Neural progenitor cell (in vitro differentiated cells): ENCODE measurements at regions not wholly inside any gene's neighbourhood (a gene's known extent, or its start where the extent isn't known, plus 50 kb on each side); places are given as distances from the start of the nearest gene placed in this dataset.
A peak's percentile ranks its signal among the peaks of the same experiment; 100 is the strongest.

Experiments used
- DNase-seq: peaks from one replicate; pipeline ENCODE4 v3.0.0-alpha.2; 2016; ENCODE audit warnings: low spot score
- H2AFZ ChIP-seq: fragments of 200-600 bp; sonication (generic); replicated peaks from 2 replicates; pipeline ENCODE4 v1.6.1; 2016; ENCODE audit warnings: antibody characterized with exemption
- H3F3A ChIP-seq: fragments of 200-600 bp; sonication (generic); 2 replicates; pipeline ENCODE4 v1.6.1; 2016; ENCODE audit warnings: antibody characterized with exemption, low read depth
- H3K27ac ChIP-seq: fragments of 200-600 bp; sonication (generic); 2 replicates; pipeline ENCODE4 v1.5.1; 2016; ENCODE audit warnings: mild to moderate bottlenecking
- H3K27me3 ChIP-seq: fragments of 200-600 bp; sonication (generic); 2 replicates; pipeline ENCODE4 v1.6.1; 2016; ENCODE audit warnings: mild to moderate bottlenecking, moderate library complexity
- H3K36me3 ChIP-seq: fragments of 200-600 bp; sonication (generic); 2 replicates; pipeline ENCODE4 v1.5.1; 2016
- H3K4me1 ChIP-seq: fragments of 200-600 bp; sonication (generic); 2 replicates; pipeline ENCODE4 v1.6.1; 2016; ENCODE audit warnings: mixed run types
- H3K4me2 ChIP-seq: fragments of 200-600 bp; sonication (generic); 2 replicates; pipeline ENCODE4 v1.6.1; 2016
- H3K4me3 ChIP-seq: fragments of 200-600 bp; sonication (generic); 2 replicates; pipeline ENCODE4 v1.5.1; 2016
- H3K79me2 ChIP-seq: fragments of 200-600 bp; sonication (generic); 2 replicates; pipeline ENCODE4 v1.6.1; 2016; ENCODE audit warnings: low read depth
- H3K9ac ChIP-seq: fragments of 200-600 bp; sonication (generic); 2 replicates; pipeline ENCODE4 v1.6.1; 2016
- H3K9me3 ChIP-seq: fragments of 200-600 bp; sonication (generic); 2 replicates; pipeline ENCODE4 v1.5.1; 2016; ENCODE audit warnings: low read depth
- H4K20me1 ChIP-seq: fragments of 200-600 bp; sonication (generic); 2 replicates; pipeline ENCODE4 v1.6.1; 2016; ENCODE audit warnings: low read depth
- H3K27ac Mint-ChIP-seq: 3 replicates; pipeline ENCODE4 v1.8.0; 2021; ENCODE audit warnings: mixed read lengths
- H3K27me3 Mint-ChIP-seq: 2 replicates; pipeline ENCODE4 v1.8.0; 2022; ENCODE audit warnings: low read depth, mild to moderate bottlenecking, inconsistent platforms, moderate library complexity, mixed read lengths; ENCODE audit not compliant: insufficient read depth
- H3K36me3 Mint-ChIP-seq: 3 replicates; pipeline ENCODE4 v1.8.0; 2021; ENCODE audit warnings: mixed read lengths
- H3K4me1 Mint-ChIP-seq: 3 replicates; pipeline ENCODE4 v1.8.0; 2021; ENCODE audit warnings: mixed read lengths
- H3K4me3 Mint-ChIP-seq: 3 replicates; pipeline ENCODE4 v1.8.0; 2021; ENCODE audit warnings: mild to moderate bottlenecking, moderate library complexity, mixed read lengths
- H3K9me3 Mint-ChIP-seq: 3 replicates; pipeline ENCODE4 v1.8.0; 2020; ENCODE audit warnings: mixed read lengths
- EZH2 ChIP-seq: fragments of 200-600 bp; sonication (generic); IDR thresholded peaks from 2 replicates; pipeline ENCODE4 v1.6.1; 2017; ENCODE audit warnings: antibody characterized with exemption, mild to moderate bottlenecking, moderate library complexity
- EZH2phosphoT487 ChIP-seq: fragments of 200-600 bp; sonication (generic); IDR thresholded peaks from 2 replicates; pipeline ENCODE4 v1.6.1; 2017; ENCODE audit warnings: antibody characterized with exemption
- TF ChIP-seq, protein P1 (sequence below): fragments of 200-600 bp; sonication (generic); IDR thresholded peaks from 2 replicates; pipeline ENCODE4 v1.5.1; 2017; ENCODE audit warnings: antibody characterized with exemption, mild to moderate bottlenecking

DNA sequence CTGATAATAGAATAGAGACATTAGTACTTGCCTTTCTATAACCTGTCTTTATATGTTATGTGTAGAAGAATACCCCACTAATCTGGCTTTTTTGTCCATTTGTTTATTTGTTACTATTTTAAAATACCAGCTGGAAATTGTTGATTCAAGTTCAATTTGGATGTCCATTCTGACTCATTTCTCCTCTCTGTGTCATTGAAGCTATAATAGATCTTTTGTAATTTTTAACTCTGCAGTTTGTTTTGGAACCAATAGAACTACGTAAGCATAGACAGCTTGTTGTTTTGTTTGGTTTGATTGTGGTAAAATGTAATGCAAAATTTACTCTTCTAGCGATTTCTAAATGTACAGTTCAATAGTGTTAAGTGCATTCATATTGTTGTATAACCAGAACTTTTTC, 390.4 kb downstream of the ZIC1 start:
- no peaks in the 10 kb centered on the region for H3K36me3 ChIP-seq
- no peaks in the 10 kb centered on the region for H3K4me1 ChIP-seq
- Mint-ChIP-seq H3K9me3 (peaks cover 5% of the 10 kb centered on the region), H3K4me3 (no peak overlapping the region), H3K4me1 (no peaks in the 10 kb centered on the region), H3K27ac (no peak overlapping the region), H3K27me3 (no peaks in the 10 kb centered on the region), H3K36me3 (no peaks in the 10 kb centered on the region)
- no peak overlapping the region for H3K4me2 ChIP-seq
- H3K9me3 ChIP-seq, result no peaks in the 10 kb centered on the region
- no peak overlapping the region for H3K4me3 ChIP-seq
- TF ChIP-seq, protein P1, sequence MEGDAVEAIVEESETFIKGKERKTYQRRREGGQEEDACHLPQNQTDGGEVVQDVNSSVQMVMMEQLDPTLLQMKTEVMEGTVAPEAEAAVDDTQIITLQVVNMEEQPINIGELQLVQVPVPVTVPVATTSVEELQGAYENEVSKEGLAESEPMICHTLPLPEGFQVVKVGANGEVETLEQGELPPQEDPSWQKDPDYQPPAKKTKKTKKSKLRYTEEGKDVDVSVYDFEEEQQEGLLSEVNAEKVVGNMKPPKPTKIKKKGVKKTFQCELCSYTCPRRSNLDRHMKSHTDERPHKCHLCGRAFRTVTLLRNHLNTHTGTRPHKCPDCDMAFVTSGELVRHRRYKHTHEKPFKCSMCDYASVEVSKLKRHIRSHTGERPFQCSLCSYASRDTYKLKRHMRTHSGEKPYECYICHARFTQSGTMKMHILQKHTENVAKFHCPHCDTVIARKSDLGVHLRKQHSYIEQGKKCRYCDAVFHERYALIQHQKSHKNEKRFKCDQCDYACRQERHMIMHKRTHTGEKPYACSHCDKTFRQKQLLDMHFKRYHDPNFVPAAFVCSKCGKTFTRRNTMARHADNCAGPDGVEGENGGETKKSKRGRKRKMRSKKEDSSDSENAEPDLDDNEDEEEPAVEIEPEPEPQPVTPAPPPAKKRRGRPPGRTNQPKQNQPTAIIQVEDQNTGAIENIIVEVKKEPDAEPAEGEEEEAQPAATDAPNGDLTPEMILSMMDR, result no peak
- TF ChIP-seq EZH2phosphoT487 (no peak), EZH2 (no peak)
- no peaks in the 10 kb centered on the region for H3K79me2 ChIP-seq
- H3K27me3 ChIP-seq, result no peaks in the 10 kb centered on the region
- H4K20me1 ChIP-seq, result no peaks in the 10 kb centered on the region
- H2AFZ ChIP-seq, result no peak overlapping the region
- no peaks in the 10 kb centered on the region for H3F3A ChIP-seq
- H3K9ac ChIP-seq, result no peak overlapping the region
- no peak overlapping the region for H3K27ac ChIP-seq
- no peak for DNase-seq

GRCh38 chr3:147807776-147808175, 398.6 kb downstream of the ZIC1 start:
- DNase-seq, result no peak
- Histone ChIP-seq H3K4me3 (no peak overlapping the region), H3K27ac (no peak overlapping the region), H3K9me3 (no peaks in the 10 kb centered on the region), H3K36me3 (no peaks in the 10 kb centered on the region), H3K4me1 (no peaks in the 10 kb centered on the region), H3K79me2 (no peaks in the 10 kb centered on the region), H2AFZ (no peak overlapping the region), H3K27me3 (no peaks in the 10 kb centered on the region), H3F3A (no peaks in the 10 kb centered on the region), H4K20me1 (no peaks in the 10 kb centered on the region), H3K4me2 (no peak overlapping the region), H3K9ac (no peak overlapping the region)
- H3K4me1 Mint-ChIP-seq, result no peaks in the 10 kb centered on the region
- H3K4me3 Mint-ChIP-seq, result no peak overlapping the region
- TF ChIP-seq, protein P1, result no peak
- H3K27me3 Mint-ChIP-seq, result no peaks in the 10 kb centered on the region
- H3K27ac Mint-ChIP-seq, result no peak overlapping the region
- H3K36me3 Mint-ChIP-seq, result no peaks in the 10 kb centered on the region
- peaks cover 2% of the 10 kb centered on the region for H3K9me3 Mint-ChIP-seq

- Histone ChIP-seq H4K20me1 (no peaks in the 10 kb centered on the region), H3K36me3 (no peaks in the 10 kb centered on the region), H3K9ac (no peak overlapping the region), H2AFZ (peak overlapping the region; percentile 5), H3K79me2 (no peaks in the 10 kb centered on the region), H3F3A (no peaks in the 10 kb centered on the region), H3K27ac (no peak overlapping the region), H3K4me1 (no peaks in the 10 kb centered on the region), H3K9me3 (no peaks in the 10 kb centered on the region), H3K27me3 (no peaks in the 10 kb centered on the region), H3K4me3 (no peak overlapping the region), H3K4me2 (no peak overlapping the region)
- peaks cover 2% of the 10 kb centered on the region for H3K9me3 Mint-ChIP-seq
- H3K27ac Mint-ChIP-seq, result no peak overlapping the region
- no peak for DNase-seq
- no peaks in the 10 kb centered on the region for H3K27me3 Mint-ChIP-seq
- no peak for TF ChIP-seq EZH2
- TF ChIP-seq, protein P1, result no peak
- no peak for TF ChIP-seq EZH2phosphoT487
- no peaks in the 10 kb centered on the region for H3K4me1 Mint-ChIP-seq
- no peak overlapping the region for H3K4me3 Mint-ChIP-seq
- H3K36me3 Mint-ChIP-seq, result no peaks in the 10 kb centered on the region
These were observed 400.0 kb downstream of the ZIC1 start for GRCh38 chr3:147809206-147809605.
